H9 (cell line): ENCODE measurements at regions not wholly inside any gene's neighbourhood (a gene's known extent, or its start where the extent isn't known, plus 50 kb on each side); places are given as distances from the start of the nearest gene placed in this dataset.

Experiments used
- DNase-seq: peaks from one replicate; pipeline ENCODE4 v3.0.0-alpha.2; 2017
- H2AFZ ChIP-seq: one replicate; pipeline ENCODE4 v1.6.1; 2013; ENCODE audit warnings: mild to moderate bottlenecking, low read length, control low read depth, moderate library complexity
- H2AK5ac ChIP-seq: 2 replicates; pipeline ENCODE4 v1.6.1; 2013; ENCODE audit warnings: low read length, control low read depth, mixed read lengths; ENCODE audit not compliant: insufficient read length
- H2BK120ac ChIP-seq: one replicate; pipeline ENCODE4 v1.6.1; 2013; ENCODE audit warnings: low read depth, mild to moderate bottlenecking, low read length, control low read depth, inconsistent platforms; ENCODE audit not compliant: poor library complexity, severe bottlenecking
- H2BK12ac ChIP-seq: 2 replicates; pipeline ENCODE4 v1.6.1; 2013; ENCODE audit warnings: low read length, control low read depth, mixed read lengths, low read depth; ENCODE audit not compliant: insufficient read length
- H2BK15ac ChIP-seq: 2 replicates; pipeline ENCODE4 v1.6.1; 2013; ENCODE audit warnings: low read depth, low read length, control low read depth
- H2BK20ac ChIP-seq: one replicate; pipeline ENCODE4 v1.6.1; 2013; ENCODE audit warnings: low read depth, mild to moderate bottlenecking, low read length, control low read depth, inconsistent platforms; ENCODE audit not compliant: poor library complexity, severe bottlenecking
- H2BK5ac ChIP-seq: 2 replicates; pipeline ENCODE4 v1.6.1; 2013; ENCODE audit warnings: low read length, control low read depth, mixed read lengths; ENCODE audit not compliant: insufficient read length
- H3K14ac ChIP-seq: 2 replicates; pipeline ENCODE4 v1.6.1; 2013; ENCODE audit warnings: low read length, control low read depth; ENCODE audit not compliant: insufficient read depth
- H3K18ac ChIP-seq: 2 replicates; pipeline ENCODE4 v1.6.1; 2013; ENCODE audit warnings: low read depth, mild to moderate bottlenecking, mixed read lengths, low read length, control low read depth; ENCODE audit not compliant: insufficient read length
- H3K23ac ChIP-seq: 2 replicates; pipeline ENCODE4 v1.6.1; 2013; ENCODE audit warnings: low read length, control low read depth, mixed read lengths, low read depth; ENCODE audit not compliant: insufficient read length
- H3K23me2 ChIP-seq: 2 replicates; pipeline ENCODE4 v1.6.1; 2013; ENCODE audit warnings: low read depth, mild to moderate bottlenecking, mixed read lengths, low read length, control low read depth; ENCODE audit not compliant: insufficient read length, poor library complexity, severe bottlenecking
- H3K27ac ChIP-seq: 2 replicates; pipeline ENCODE4 v1.5.1; 2013; ENCODE audit warnings: low read length, control low read depth, mixed read lengths, low read depth; ENCODE audit not compliant: insufficient read length
- H3K27me3 ChIP-seq: 2 replicates; pipeline ENCODE4 v1.6.1; 2013; ENCODE audit warnings: low read length, control low read depth, inconsistent platforms; ENCODE audit not compliant: insufficient read depth
- H3K4ac ChIP-seq: 2 replicates; pipeline ENCODE4 v1.6.1; 2013; ENCODE audit warnings: low read depth, mild to moderate bottlenecking, control low read depth, inconsistent platforms, low read length, moderate library complexity
- H3K4me1 ChIP-seq: 2 replicates; pipeline ENCODE4 v1.6.1; 2013; ENCODE audit warnings: low read length, control low read depth, inconsistent platforms; ENCODE audit not compliant: insufficient read depth
- H3K4me2 ChIP-seq: 2 replicates; pipeline ENCODE4 v1.6.1; 2013; ENCODE audit warnings: low read length, control low read depth, mixed read lengths; ENCODE audit not compliant: insufficient read length, insufficient read depth
- H3K56ac ChIP-seq: 2 replicates; pipeline ENCODE4 v1.6.1; 2013; ENCODE audit warnings: low read depth, mild to moderate bottlenecking, mixed read lengths, low read length, control low read depth; ENCODE audit not compliant: insufficient read length
- H3K79me1 ChIP-seq: 2 replicates; pipeline ENCODE4 v1.6.1; 2013; ENCODE audit warnings: low read depth, mild to moderate bottlenecking, moderate library complexity, low read length, control low read depth, inconsistent platforms; ENCODE audit not compliant: insufficient read depth, poor library complexity, severe bottlenecking
- H3K79me2 ChIP-seq: 2 replicates; pipeline ENCODE4 v1.6.1; 2013; ENCODE audit warnings: low read length, control low read depth, inconsistent platforms; ENCODE audit not compliant: insufficient read depth
- H3K9ac ChIP-seq: 2 replicates; pipeline ENCODE4 v1.6.1; 2013; ENCODE audit warnings: low read length, control low read depth, mixed read lengths; ENCODE audit not compliant: insufficient read length; ENCODE audit errors: extremely low read depth
- H3K9me3 ChIP-seq: one replicate; pipeline ENCODE4 v1.6.1; 2013; ENCODE audit warnings: low read depth, low read length, inconsistent platforms; ENCODE audit not compliant: control insufficient read depth
- H3T11ph ChIP-seq: one replicate; pipeline ENCODE4 v1.6.1; 2013; ENCODE audit warnings: mild to moderate bottlenecking, low read length, control low read depth, inconsistent platforms
- H4K20me1 ChIP-seq: one replicate; pipeline ENCODE4 v1.6.1; 2013; ENCODE audit not compliant: control insufficient read depth, insufficient read length, insufficient read depth
- H4K5ac ChIP-seq: 2 replicates; pipeline ENCODE4 v1.6.1; 2013; ENCODE audit warnings: low read depth, mild to moderate bottlenecking, mixed read lengths, low read length, control low read depth; ENCODE audit not compliant: insufficient read length
- H4K8ac ChIP-seq: replicated peaks from 2 replicates; pipeline ENCODE4 v1.6.1; 2013; ENCODE audit warnings: low read length, control low read depth, mixed read lengths, low read depth; ENCODE audit not compliant: insufficient read length
- H4K91ac ChIP-seq: 2 replicates; pipeline ENCODE4 v1.6.1; 2013; ENCODE audit warnings: low read depth, mild to moderate bottlenecking, moderate library complexity, mixed read lengths, low read length, control low read depth; ENCODE audit not compliant: insufficient read length
- H3K27ac Mint-ChIP-seq, 3 experiments: 2 replicates in 2 of 3; 3 replicates in 1 of 3; pipeline ENCODE4 v1.8.0; 2020 to 2021; ENCODE audit warnings: mixed read lengths in 3 of 3, mild to moderate bottlenecking in 1 of 3, moderate library complexity in 1 of 3
- H3K27me3 Mint-ChIP-seq: 2 replicates; pipeline ENCODE4 v1.8.0; 2021; ENCODE audit warnings: low read depth, mild to moderate bottlenecking, moderate library complexity, mixed read lengths
- H3K36me3 Mint-ChIP-seq, 3 experiments: 2 replicates in 2 of 3; 3 replicates in 1 of 3; pipeline ENCODE4 v1.8.0; 2020 to 2021; ENCODE audit warnings: low read depth in 3 of 3, mixed read lengths in 3 of 3; ENCODE audit not compliant: insufficient read depth in 1 of 3
- H3K4me1 Mint-ChIP-seq, 2 experiments: 2 replicates each; pipeline ENCODE4 v1.8.0; 2020; ENCODE audit warnings: mixed read lengths in 2 of 2
- H3K4me3 Mint-ChIP-seq, 2 experiments: 2 replicates in 1 of 2; 3 replicates in 1 of 2; pipeline ENCODE4 v1.8.0; 2020 to 2021; ENCODE audit warnings: mild to moderate bottlenecking in 2 of 2, mixed read lengths in 2 of 2, moderate library complexity in 1 of 2
- H3K9me3 Mint-ChIP-seq, 2 experiments: 2 replicates in 1 of 2; 3 replicates in 1 of 2; pipeline ENCODE4 v1.8.0; 2020; ENCODE audit warnings: mild to moderate bottlenecking in 2 of 2, mixed read lengths in 2 of 2, moderate library complexity in 1 of 2
- WGBS: extraction: QIAGEN DNeasy Blood & Tissue Kit; methylation state at CpG from one replicate; pipeline ENCODE4 v1.1.7; 2013; ENCODE audit warnings: missing lambda C conversion rate, low lambda C conversion rate, mixed read lengths; ENCODE audit not compliant: insufficient read length; ENCODE audit errors: extremely low coverage; 5-methylcytosine and 5-hydroxymethylcytosine counted together
- TF ChIP-seq, protein P1 (sequence below): fragments of 200-600 bp; sonication (generic); conservative IDR thresholded peaks from 3 replicates; pipeline ENCODE4 v1.8.0; 2021; ENCODE audit warnings: antibody characterized with exemption, mild to moderate bottlenecking

DNA sequence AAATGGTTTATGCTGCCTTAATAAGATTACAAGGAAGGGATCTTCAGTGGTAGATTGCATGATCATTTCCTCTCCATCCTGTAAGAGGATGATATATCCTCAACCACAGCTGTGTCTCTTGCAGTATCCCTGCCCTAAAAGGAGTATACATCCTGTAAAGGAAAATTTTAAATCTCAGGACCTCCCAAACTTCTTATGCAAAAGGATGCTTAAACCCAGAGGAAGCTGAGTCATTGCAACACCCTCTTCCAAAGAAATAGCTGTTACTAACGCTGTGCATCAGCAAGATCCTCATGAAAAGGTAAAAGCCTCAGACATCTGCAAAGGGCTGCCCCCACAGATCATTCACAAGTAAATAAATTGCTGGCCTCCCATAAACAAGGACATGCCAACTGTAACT lies 599.0 kb downstream of the PRELID2 start:
- H2BK20ac ChIP-seq = no peak overlapping the region
- no peak overlapping the region for H4K8ac ChIP-seq
- H3K27ac Mint-ChIP-seq = no peak overlapping the region
- no peak overlapping the region for H3K23ac ChIP-seq
- H4K91ac ChIP-seq = no peak overlapping the region
- H4K5ac ChIP-seq = no peak overlapping the region
- H3K4me1 Mint-ChIP-seq = peaks cover 21 to 33% of the 10 kb centered on the region in 2 experiments
- no peaks in the 10 kb centered on the region for H3K79me1 ChIP-seq
- H3K79me2 ChIP-seq = no peaks in the 10 kb centered on the region
- no peak overlapping the region for H3K18ac ChIP-seq
- no peak overlapping the region for H2BK12ac ChIP-seq
- peaks cover 3% of the 10 kb centered on the region; the same call in 1 of the 2 replicates for H3K4me1 ChIP-seq
- H2BK120ac ChIP-seq = no peak overlapping the region
- no peaks in the 10 kb centered on the region for H3K27me3 Mint-ChIP-seq
- WGBS = no CpG with 5 or more reads among the region's 1 CpG
- H2AK5ac ChIP-seq = no peak overlapping the region
- H3K36me3 Mint-ChIP-seq = no peaks in the 10 kb centered on the region
- no peak overlapping the region for H3K4ac ChIP-seq
- H3T11ph ChIP-seq = no peak overlapping the region
- no peak for DNase-seq
- no peak overlapping the region for H3K4me2 ChIP-seq
- no peak overlapping the region for H3K14ac ChIP-seq
- TF ChIP-seq, protein P1, sequence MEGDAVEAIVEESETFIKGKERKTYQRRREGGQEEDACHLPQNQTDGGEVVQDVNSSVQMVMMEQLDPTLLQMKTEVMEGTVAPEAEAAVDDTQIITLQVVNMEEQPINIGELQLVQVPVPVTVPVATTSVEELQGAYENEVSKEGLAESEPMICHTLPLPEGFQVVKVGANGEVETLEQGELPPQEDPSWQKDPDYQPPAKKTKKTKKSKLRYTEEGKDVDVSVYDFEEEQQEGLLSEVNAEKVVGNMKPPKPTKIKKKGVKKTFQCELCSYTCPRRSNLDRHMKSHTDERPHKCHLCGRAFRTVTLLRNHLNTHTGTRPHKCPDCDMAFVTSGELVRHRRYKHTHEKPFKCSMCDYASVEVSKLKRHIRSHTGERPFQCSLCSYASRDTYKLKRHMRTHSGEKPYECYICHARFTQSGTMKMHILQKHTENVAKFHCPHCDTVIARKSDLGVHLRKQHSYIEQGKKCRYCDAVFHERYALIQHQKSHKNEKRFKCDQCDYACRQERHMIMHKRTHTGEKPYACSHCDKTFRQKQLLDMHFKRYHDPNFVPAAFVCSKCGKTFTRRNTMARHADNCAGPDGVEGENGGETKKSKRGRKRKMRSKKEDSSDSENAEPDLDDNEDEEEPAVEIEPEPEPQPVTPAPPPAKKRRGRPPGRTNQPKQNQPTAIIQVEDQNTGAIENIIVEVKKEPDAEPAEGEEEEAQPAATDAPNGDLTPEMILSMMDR = no peak
- H3K27me3 ChIP-seq = no peaks in the 10 kb centered on the region
- no peaks in the 10 kb centered on the region for H4K20me1 ChIP-seq
- no peaks in the 10 kb centered on the region; a peak in 1 of 5 replicates for H3K9me3 Mint-ChIP-seq
- no peaks in the 10 kb centered on the region for H3K9me3 ChIP-seq
- no peak overlapping the region for H2BK5ac ChIP-seq
- H2AFZ ChIP-seq = no peak overlapping the region
- no peak overlapping the region for H3K27ac ChIP-seq
- no peaks in the 10 kb centered on the region for H3K23me2 ChIP-seq
- H3K4me3 Mint-ChIP-seq = no peak overlapping the region
- no peak overlapping the region for H3K9ac ChIP-seq
- H3K56ac ChIP-seq = no peak overlapping the region
- H2BK15ac ChIP-seq = no peak overlapping the region
